Astrocyte (in vitro differentiated cells and primary cell): ENCODE measurements at regions not wholly inside any gene's neighbourhood (a gene's known extent, or its start where the extent isn't known, plus 50 kb on each side); places are given as distances from the start of the nearest gene placed in this dataset.

Source experiments
- EZH2 ChIP-seq: IDR thresholded peaks from 2 replicates; pipeline ENCODE4 v1.6.1; 2012; ENCODE audit warnings: mild to moderate bottlenecking, low read length, inconsistent platforms; ENCODE audit not compliant: insufficient read depth
- TF ChIP-seq, protein P1 (sequence below): IDR thresholded peaks from 2 replicates; pipeline ENCODE4 v1.5.1; 2011; ENCODE audit warnings: low read depth, mild to moderate bottlenecking, inconsistent platforms, low read length, moderate library complexity; ENCODE audit not compliant: insufficient read depth

DNA sequence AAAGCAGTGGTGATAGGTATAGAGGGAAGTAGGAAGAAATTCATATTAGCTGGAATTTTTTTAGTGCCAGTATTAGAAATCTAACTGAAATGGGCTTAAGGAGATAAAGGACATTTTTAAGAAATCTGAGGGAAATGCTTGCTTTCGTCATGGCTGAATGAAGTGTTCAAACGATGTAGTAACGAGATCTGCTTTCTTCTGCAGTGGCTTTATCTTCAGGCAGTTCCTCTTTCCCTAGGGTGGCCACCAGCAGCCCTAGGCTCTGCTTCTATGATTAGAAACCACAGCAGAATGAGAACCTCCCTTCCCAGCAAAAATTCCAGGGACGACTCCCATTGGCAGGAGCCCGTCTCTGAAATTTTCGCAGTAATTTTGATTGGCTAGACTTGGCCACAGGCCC lies 163.9 kb upstream of the FRMD6 start:
- TF ChIP-seq, protein P1, sequence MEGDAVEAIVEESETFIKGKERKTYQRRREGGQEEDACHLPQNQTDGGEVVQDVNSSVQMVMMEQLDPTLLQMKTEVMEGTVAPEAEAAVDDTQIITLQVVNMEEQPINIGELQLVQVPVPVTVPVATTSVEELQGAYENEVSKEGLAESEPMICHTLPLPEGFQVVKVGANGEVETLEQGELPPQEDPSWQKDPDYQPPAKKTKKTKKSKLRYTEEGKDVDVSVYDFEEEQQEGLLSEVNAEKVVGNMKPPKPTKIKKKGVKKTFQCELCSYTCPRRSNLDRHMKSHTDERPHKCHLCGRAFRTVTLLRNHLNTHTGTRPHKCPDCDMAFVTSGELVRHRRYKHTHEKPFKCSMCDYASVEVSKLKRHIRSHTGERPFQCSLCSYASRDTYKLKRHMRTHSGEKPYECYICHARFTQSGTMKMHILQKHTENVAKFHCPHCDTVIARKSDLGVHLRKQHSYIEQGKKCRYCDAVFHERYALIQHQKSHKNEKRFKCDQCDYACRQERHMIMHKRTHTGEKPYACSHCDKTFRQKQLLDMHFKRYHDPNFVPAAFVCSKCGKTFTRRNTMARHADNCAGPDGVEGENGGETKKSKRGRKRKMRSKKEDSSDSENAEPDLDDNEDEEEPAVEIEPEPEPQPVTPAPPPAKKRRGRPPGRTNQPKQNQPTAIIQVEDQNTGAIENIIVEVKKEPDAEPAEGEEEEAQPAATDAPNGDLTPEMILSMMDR, result no peak
- TF ChIP-seq EZH2, result no peak
